Calu3 (cell line): ENCODE measurements at regions not wholly inside any gene's neighbourhood (a gene's known extent, or its start where the extent isn't known, plus 50 kb on each side); places are given as distances from the start of the nearest gene placed in this dataset.
A peak's percentile ranks its signal among the peaks of the same experiment; 100 is the strongest.

Experiments used
- BruUV-seq: library from RNA; stranded (reverse); fragments of 400-500 nt; replicated peaks from 2 replicates; lab custom pipeline; 2021; lab: Mats Ljungman, UMichigan
- CTCF ChIA-PET: fragments of 300-600 bp; sonication (Branson Sonifier 250); formaldehyde crosslinking; loops from one replicate; lab custom pipeline; 2022; ENCODE audit warnings: antibody characterized with exemption; lab: Charles Lee
- DNase-seq: peaks from one replicate; pipeline ENCODE4 v3.0.0; 2022
- H3K27ac Mint-ChIP-seq: one replicate; pipeline ENCODE4 v1.8.0; 2022; ENCODE audit warnings: mixed read lengths; ENCODE audit not compliant: unreplicated experiment
- H3K27me3 Mint-ChIP-seq: one replicate; pipeline ENCODE4 v1.8.0; 2022; ENCODE audit warnings: mixed read lengths; ENCODE audit not compliant: unreplicated experiment
- H3K36me3 Mint-ChIP-seq: one replicate; pipeline ENCODE4 v1.8.0; 2022; ENCODE audit warnings: mild to moderate bottlenecking, moderate library complexity, mixed read lengths; ENCODE audit not compliant: insufficient read depth, unreplicated experiment
- H3K4me1 Mint-ChIP-seq: one replicate; pipeline ENCODE4 v1.8.0; 2022; ENCODE audit warnings: mild to moderate bottlenecking, low read depth, mixed read lengths; ENCODE audit not compliant: unreplicated experiment
- H3K4me3 Mint-ChIP-seq: one replicate; pipeline ENCODE4 v1.8.0; 2022; ENCODE audit warnings: mild to moderate bottlenecking, low read depth, moderate library complexity, mixed read lengths; ENCODE audit not compliant: unreplicated experiment
- H3K9me3 Mint-ChIP-seq: one replicate; pipeline ENCODE4 v1.8.0; 2022; ENCODE audit warnings: low read depth, mixed read lengths; ENCODE audit not compliant: unreplicated experiment
- intact Hi-C: fragments of 100-400 bp; cut with micrococcal nuclease; formaldehyde crosslinking; loops from one replicate; pipeline ENCODE4 v1.10.0; 2022; ENCODE audit not compliant: unreplicated experiment
- TF ChIP-seq, protein P1 (sequence below): fragments of 200-600 bp; IDR thresholded peaks from one replicate; pipeline ENCODE4 v1.8.0; 2022; ENCODE audit warnings: antibody characterized with exemption; ENCODE audit not compliant: unreplicated experiment

GRCh38 chr4:14188214-14188613 is 560.7 kb upstream of the BOD1L1 start:
- Mint-ChIP-seq H3K9me3 (no peaks in the 10 kb centered on the region), H3K36me3 (no peaks in the 10 kb centered on the region), H3K27ac (no peak overlapping the region), H3K4me3 (no peak overlapping the region), H3K4me1 (no peaks in the 10 kb centered on the region), H3K27me3 (no peaks in the 10 kb centered on the region)
- intact Hi-C loops = no loop called here
- TF ChIP-seq, protein P1, sequence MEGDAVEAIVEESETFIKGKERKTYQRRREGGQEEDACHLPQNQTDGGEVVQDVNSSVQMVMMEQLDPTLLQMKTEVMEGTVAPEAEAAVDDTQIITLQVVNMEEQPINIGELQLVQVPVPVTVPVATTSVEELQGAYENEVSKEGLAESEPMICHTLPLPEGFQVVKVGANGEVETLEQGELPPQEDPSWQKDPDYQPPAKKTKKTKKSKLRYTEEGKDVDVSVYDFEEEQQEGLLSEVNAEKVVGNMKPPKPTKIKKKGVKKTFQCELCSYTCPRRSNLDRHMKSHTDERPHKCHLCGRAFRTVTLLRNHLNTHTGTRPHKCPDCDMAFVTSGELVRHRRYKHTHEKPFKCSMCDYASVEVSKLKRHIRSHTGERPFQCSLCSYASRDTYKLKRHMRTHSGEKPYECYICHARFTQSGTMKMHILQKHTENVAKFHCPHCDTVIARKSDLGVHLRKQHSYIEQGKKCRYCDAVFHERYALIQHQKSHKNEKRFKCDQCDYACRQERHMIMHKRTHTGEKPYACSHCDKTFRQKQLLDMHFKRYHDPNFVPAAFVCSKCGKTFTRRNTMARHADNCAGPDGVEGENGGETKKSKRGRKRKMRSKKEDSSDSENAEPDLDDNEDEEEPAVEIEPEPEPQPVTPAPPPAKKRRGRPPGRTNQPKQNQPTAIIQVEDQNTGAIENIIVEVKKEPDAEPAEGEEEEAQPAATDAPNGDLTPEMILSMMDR = no peak
- DNase-seq = no peak
- CTCF ChIA-PET = no interaction called here
- no TSS peak for BruUV-seq

DNA sequence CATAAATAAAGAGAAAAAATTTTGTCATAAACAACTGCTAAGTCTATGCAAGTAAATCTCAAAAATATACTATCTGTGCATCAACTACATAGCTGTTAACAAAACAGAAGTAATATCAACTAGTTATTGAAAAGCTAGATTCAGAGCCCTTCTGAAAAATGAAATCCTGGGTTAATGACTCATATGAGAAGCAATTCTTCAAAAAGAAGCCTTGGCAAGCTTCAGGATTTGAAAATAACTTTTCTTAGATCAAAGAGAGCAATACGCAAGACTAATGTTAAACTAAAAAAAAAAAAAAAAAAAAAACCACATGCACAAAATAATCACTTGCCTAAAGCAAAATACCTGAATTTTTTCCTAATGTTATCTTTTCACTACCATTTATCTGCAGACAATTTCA is 566.1 kb upstream of the BOD1L1 start:
- no peak overlapping the region for H3K27ac Mint-ChIP-seq
- no peak for DNase-seq
- H3K27me3 Mint-ChIP-seq = no peaks in the 10 kb centered on the region
- no peaks in the 10 kb centered on the region for H3K4me1 Mint-ChIP-seq
- intact Hi-C loops = no loop called here
- no TSS peak for BruUV-seq
- TF ChIP-seq, protein P1 = no peak
- CTCF ChIA-PET = interaction anchor here (0.8 kb wide), 1 partner anchor 64 kb away, joined by 4 read pairs; no protein-coding TSS in a partner anchor
- peaks cover 2% of the 10 kb centered on the region for H3K9me3 Mint-ChIP-seq
- no peak overlapping the region for H3K4me3 Mint-ChIP-seq
- H3K36me3 Mint-ChIP-seq = no peaks in the 10 kb centered on the region

DNA sequence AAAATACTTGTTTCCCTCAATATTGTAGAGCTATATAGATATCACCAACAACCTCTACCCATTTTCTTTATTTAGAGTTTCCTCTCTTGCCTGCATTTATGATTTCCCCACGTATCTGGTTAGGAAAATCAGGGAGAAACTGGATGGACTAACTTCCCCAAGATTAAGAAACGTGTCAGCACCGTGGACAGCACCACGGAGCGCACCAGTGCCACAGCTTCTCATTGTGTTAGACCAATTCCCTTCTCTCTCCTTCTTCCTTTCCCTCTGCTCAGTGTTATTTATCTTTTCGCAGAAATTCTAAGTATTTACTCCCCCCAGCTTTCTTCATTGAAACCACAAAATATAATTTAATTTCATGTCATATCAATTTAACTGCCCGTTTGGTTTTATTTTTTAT is 568.6 kb upstream of the BOD1L1 start:
- no peak overlapping the region for H3K4me3 Mint-ChIP-seq
- CTCF ChIA-PET = no interaction called here
- intact Hi-C loops = no loop called here

DNA sequence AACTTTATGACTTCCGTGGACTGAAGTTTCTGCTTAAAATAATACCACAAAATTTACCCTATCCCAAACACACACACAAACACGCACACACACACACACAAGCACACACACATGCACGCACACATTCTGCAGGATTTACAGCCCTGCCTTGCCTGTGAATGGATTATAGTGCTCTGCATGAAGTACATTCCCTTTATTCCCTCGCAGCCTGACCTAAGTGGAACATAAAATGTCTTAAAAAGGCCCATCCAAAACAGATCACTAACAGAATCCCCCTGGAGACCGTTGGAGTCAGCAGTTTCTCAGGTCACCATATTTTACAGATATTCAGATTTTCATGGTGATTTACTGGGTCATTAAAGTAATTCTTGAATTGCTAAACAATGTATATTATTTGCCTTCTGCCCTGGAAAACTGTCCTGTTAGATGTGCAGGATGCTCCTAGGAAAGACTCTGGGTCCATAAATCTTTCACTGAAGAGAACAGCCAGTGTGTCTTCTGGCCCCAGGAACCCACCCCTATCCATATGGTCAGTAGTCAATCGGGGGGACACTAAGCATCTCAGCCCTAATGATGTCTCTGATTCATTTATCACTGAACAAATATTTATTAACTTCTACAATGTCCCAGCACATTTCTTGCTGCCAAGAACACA is 587.7 kb upstream of the BOD1L1 start:
- Mint-ChIP-seq H3K4me3 (no peak overlapping the region), H3K9me3 (no peaks in the 10 kb centered on the region), H3K4me1 (peaks cover 21% of the 10 kb centered on the region), H3K27me3 (no peaks in the 10 kb centered on the region), H3K36me3 (no peaks in the 10 kb centered on the region), H3K27ac (no peak overlapping the region)
- intact Hi-C loops = no loop called here
- DNase-seq = no peak
- CTCF ChIA-PET = no interaction called here
- TF ChIP-seq, protein P1 = no peak
- BruUV-seq = no TSS peak

More for the DNA sequence above, 568.6 kb upstream of the BOD1L1 start:
- TF ChIP-seq, protein P1 = no peak
- DNase-seq = peak; percentile 59
- no peaks in the 10 kb centered on the region for H3K4me1 Mint-ChIP-seq
- no peaks in the 10 kb centered on the region for H3K36me3 Mint-ChIP-seq
- BruUV-seq = no TSS peak
- no peak overlapping the region for H3K27ac Mint-ChIP-seq
- H3K9me3 Mint-ChIP-seq = peaks cover 2% of the 10 kb centered on the region
- H3K27me3 Mint-ChIP-seq = no peaks in the 10 kb centered on the region
